ENCODE measurements at regions not wholly inside any gene's neighbourhood (a gene's known extent, or its start where the extent isn't known, plus 50 kb on each side); places are given as distances from the start of the nearest gene placed in this dataset.

DNA sequence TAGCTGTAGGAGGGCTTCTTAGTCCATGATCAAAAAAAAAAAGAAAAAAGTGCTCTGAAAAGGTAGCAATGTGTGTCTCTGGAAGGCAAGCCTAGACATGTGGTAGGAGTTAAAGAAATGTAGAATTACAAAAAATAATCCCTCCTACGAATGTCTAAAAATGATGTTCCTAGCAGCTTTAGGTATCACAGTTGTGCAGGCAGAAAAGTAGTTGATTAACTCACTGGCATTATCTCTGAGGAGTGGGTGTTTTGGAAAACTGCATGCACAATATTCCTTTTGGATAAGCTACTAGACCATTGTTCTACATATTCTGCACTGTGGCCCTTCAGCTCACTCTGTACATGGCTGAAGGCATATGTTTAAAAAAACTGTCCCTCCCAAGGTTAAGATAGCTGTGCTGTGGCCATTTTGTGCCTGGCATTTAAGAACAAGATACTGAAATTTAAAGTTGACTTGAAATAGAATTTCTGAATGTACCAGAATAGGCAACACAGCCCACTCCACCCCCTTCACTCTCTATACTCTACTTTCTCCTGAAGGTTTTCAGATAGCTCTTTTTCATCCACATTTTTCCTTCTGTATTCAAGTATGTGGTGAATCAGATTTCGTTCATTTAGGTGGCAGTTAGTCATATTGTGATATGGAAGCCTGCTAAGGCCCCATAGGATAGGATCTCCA is 463.9 kb upstream of the LRRC7 start:
- TF ChIP-seq ZNF70 (CRISPR knock-in tag; IDR thresholded peaks at IDR 0.05) (no peak), ZFP30 (CRISPR knock-in tag; IDR thresholded peaks at IDR 0.05) (no peak), BACH2 (CRISPR knock-in tag; IDR thresholded peaks at IDR 0.05; ENCODE audit: borderline replicate concordance) (no peak), RARB (CRISPR knock-in tag; IDR thresholded peaks at IDR 0.05) (no peak), ESRRG (CRISPR knock-in tag; IDR thresholded peaks at IDR 0.05) (no peak), ZFP3 (CRISPR knock-in tag; IDR thresholded peaks at IDR 0.05) (no peak), ZNF8 (CRISPR knock-in tag; IDR thresholded peaks at IDR 0.05) (no peak), TCF4 (CRISPR knock-in tag; IDR thresholded peaks at IDR 0.05; ENCODE audit: borderline replicate concordance) (no peak), OSR1 (CRISPR knock-in tag; IDR thresholded peaks at IDR 0.05) (no peak), ARNTL (CRISPR knock-in tag; IDR thresholded peaks at IDR 0.05; ENCODE audit: borderline replicate concordance, low read depth) (no peak)
- TF ChIP-seq, protein P1, sequence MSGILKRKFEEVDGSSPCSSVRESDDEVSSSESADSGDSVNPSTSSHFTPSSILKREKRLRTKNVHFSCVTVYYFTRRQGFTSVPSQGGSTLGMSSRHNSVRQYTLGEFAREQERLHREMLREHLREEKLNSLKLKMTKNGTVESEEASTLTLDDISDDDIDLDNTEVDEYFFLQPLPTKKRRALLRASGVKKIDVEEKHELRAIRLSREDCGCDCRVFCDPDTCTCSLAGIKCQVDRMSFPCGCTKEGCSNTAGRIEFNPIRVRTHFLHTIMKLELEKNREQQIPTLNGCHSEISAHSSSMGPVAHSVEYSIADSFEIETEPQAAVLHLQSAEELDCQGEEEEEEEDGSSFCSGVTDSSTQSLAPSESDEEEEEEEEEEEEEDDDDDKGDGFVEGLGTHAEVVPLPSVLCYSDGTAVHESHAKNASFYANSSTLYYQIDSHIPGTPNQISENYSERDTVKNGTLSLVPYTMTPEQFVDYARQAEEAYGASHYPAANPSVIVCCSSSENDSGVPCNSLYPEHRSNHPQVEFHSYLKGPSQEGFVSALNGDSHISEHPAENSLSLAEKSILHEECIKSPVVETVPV (CRISPR knock-in tag; IDR thresholded peaks at IDR 0.05) = no peak
- TF ChIP-seq, protein P2, sequence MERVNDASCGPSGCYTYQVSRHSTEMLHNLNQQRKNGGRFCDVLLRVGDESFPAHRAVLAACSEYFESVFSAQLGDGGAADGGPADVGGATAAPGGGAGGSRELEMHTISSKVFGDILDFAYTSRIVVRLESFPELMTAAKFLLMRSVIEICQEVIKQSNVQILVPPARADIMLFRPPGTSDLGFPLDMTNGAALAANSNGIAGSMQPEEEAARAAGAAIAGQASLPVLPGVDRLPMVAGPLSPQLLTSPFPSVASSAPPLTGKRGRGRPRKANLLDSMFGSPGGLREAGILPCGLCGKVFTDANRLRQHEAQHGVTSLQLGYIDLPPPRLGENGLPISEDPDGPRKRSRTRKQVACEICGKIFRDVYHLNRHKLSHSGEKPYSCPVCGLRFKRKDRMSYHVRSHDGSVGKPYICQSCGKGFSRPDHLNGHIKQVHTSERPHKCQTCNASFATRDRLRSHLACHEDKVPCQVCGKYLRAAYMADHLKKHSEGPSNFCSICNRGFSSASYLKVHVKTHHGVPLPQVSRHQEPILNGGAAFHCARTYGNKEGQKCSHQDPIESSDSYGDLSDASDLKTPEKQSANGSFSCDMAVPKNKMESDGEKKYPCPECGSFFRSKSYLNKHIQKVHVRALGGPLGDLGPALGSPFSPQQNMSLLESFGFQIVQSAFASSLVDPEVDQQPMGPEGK (CRISPR knock-in tag; IDR thresholded peaks at IDR 0.05; ENCODE audit: borderline replicate concordance) = no peak
